A673 (cell line): ENCODE measurements at regions not wholly inside any gene's neighbourhood (a gene's known extent, or its start where the extent isn't known, plus 50 kb on each side); places are given as distances from the start of the nearest gene placed in this dataset.

Source experiments
- BruUV-seq: library from RNA; stranded (reverse); fragments of 400-500 nt; replicated peaks from 2 replicates; lab custom pipeline; 2021; lab: Mats Ljungman, UMichigan
- CTCF ChIA-PET: fragments of 300-600 bp; sonication (Branson Sonifier 250); formaldehyde crosslinking; loops from one replicate; lab custom pipeline; 2022; ENCODE audit warnings: antibody characterized with exemption; lab: Charles Lee
- POLR2A ChIA-PET: fragments of 300-600 bp; sonication (Branson Sonifier 250); formaldehyde crosslinking; loops from one replicate; lab custom pipeline; 2022; ENCODE audit warnings: antibody characterized with exemption; ENCODE audit not compliant: low non-redundant PET; lab: Charles Lee
- DNase-seq: peaks from one replicate; pipeline ENCODE4 v3.0.0-alpha.2; 2015; ENCODE audit warnings: low spot score
- H3K27ac ChIP-seq: fragments of 200-600 bp; sonication (generic); 2 replicates; pipeline ENCODE4 v1.5.1; 2016; ENCODE audit warnings: mixed run types, low read depth, mild to moderate bottlenecking, mixed read lengths, antibody characterized with exemption, low read length; ENCODE audit not compliant: poor library complexity, severe bottlenecking
- H3K27me3 ChIP-seq: fragments of 200-600 bp; sonication (generic); replicated peaks from 2 replicates; pipeline ENCODE4 v1.6.1; 2017; ENCODE audit warnings: mixed run types, low read depth, mild to moderate bottlenecking, mixed read lengths, antibody characterized with exemption, low read length; ENCODE audit not compliant: insufficient read depth, poor library complexity
- H3K36me3 ChIP-seq: fragments of 200-600 bp; sonication (generic); 2 replicates; pipeline ENCODE4 v1.6.1; 2016; ENCODE audit warnings: mixed run types, mild to moderate bottlenecking, mixed read lengths, antibody characterized with exemption, low read length; ENCODE audit not compliant: insufficient read depth, poor library complexity, severe bottlenecking
- H3K4me1 ChIP-seq: fragments of 200-600 bp; sonication (generic); 2 replicates; pipeline ENCODE4 v1.6.1; 2017; ENCODE audit warnings: mixed run types, mild to moderate bottlenecking, mixed read lengths, antibody characterized with exemption, low read length; ENCODE audit not compliant: insufficient read depth, poor library complexity, severe bottlenecking
- H3K4me3 ChIP-seq: fragments of 200-600 bp; sonication (generic); 2 replicates; pipeline ENCODE4 v1.5.1; 2016; ENCODE audit warnings: low read depth, mixed run types, mild to moderate bottlenecking, mixed read lengths, low read length; ENCODE audit not compliant: poor library complexity, severe bottlenecking
- H3K9me3 ChIP-seq: fragments of 200-600 bp; sonication (generic); 2 replicates; pipeline ENCODE4 v1.6.1; 2016; ENCODE audit warnings: mixed run types, low read depth, mild to moderate bottlenecking, mixed read lengths, antibody characterized with exemption, low read length; ENCODE audit not compliant: poor library complexity, severe bottlenecking
- EZH2 ChIP-seq: fragments of 200-600 bp; sonication (generic); IDR thresholded peaks from 2 replicates; pipeline ENCODE4 v1.6.1; 2017; ENCODE audit warnings: borderline replicate concordance, low read depth, mild to moderate bottlenecking, mixed read lengths, antibody characterized with exemption, low read length; ENCODE audit not compliant: poor library complexity, severe bottlenecking
- intact Hi-C: fragments of 100-400 bp; cut with micrococcal nuclease; formaldehyde crosslinking; loops from one replicate; pipeline ENCODE4 v1.10.0; 2022; ENCODE audit not compliant: unreplicated experiment
- TF ChIP-seq, protein P1 (sequence below): fragments of 300-800, 200-600 bp; sonication (generic); conservative IDR thresholded peaks from 2 replicates; pipeline ENCODE4 v1.5.1; 2017; ENCODE audit warnings: low read depth, mild to moderate bottlenecking, antibody characterized with exemption, low read length, moderate library complexity, mixed read lengths

DNA sequence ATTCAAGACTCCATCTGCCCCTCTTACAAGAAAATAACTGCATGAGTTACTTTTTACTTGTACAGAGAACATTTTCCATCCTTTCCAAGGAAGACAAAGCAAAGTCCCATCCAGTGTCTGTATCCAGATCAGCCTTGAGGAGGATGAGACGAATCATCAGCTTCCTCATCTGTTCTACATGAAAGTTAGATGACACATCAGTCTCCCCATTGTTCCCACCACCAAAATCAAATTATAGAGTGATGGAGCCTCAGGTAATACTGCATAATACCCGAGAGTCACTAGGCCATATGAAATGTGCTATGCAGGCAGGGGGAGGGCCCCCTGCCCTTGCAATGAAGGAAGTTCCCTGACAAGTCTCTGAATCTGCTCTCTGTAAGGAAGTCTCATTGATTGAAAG, 1244.6 kb upstream of the SLC10A2 start:
- Histone ChIP-seq H3K4me1 (no peaks in the 10 kb centered on the region), H3K27ac (no peak overlapping the region), H3K36me3 (no peaks in the 10 kb centered on the region), H3K9me3 (no peaks in the 10 kb centered on the region), H3K27me3 (no peaks in the 10 kb centered on the region), H3K4me3 (no peak overlapping the region)
- no TSS peak for BruUV-seq
- no peak for TF ChIP-seq EZH2
- TF ChIP-seq, protein P1, sequence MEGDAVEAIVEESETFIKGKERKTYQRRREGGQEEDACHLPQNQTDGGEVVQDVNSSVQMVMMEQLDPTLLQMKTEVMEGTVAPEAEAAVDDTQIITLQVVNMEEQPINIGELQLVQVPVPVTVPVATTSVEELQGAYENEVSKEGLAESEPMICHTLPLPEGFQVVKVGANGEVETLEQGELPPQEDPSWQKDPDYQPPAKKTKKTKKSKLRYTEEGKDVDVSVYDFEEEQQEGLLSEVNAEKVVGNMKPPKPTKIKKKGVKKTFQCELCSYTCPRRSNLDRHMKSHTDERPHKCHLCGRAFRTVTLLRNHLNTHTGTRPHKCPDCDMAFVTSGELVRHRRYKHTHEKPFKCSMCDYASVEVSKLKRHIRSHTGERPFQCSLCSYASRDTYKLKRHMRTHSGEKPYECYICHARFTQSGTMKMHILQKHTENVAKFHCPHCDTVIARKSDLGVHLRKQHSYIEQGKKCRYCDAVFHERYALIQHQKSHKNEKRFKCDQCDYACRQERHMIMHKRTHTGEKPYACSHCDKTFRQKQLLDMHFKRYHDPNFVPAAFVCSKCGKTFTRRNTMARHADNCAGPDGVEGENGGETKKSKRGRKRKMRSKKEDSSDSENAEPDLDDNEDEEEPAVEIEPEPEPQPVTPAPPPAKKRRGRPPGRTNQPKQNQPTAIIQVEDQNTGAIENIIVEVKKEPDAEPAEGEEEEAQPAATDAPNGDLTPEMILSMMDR = no peak
- ChIA-PET POLR2A (no interaction called here), CTCF (no interaction called here)
- intact Hi-C loops = no loop called here
- DNase-seq = no peak

DNA sequence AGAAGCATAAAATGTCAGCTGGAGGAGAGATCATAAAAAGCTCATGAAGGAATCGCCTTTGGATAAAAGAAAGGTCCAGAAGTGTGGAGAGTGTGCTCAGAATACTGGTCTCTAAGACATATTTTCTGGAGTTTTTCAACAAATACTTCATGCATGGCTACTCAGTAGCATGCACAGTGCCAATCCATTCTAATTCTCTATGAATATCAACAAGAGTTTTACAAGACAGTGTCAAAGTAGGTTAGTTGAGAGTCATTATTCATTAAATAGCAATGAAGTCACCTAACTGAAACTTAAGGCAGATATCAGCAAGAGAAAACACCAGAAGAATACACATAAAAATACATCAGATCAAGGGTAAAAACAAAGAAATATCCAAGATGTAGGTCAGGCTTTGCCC, 1243.2 kb upstream of the SLC10A2 start:
- no peak for TF ChIP-seq EZH2
- TF ChIP-seq, protein P1 = no peak
- ChIA-PET CTCF (no interaction called here), POLR2A (no interaction called here)
- H3K4me1 ChIP-seq = no peaks in the 10 kb centered on the region
- H3K27ac ChIP-seq = no peak overlapping the region
- H3K36me3 ChIP-seq = no peaks in the 10 kb centered on the region
- DNase-seq = no peak
- intact Hi-C loops = no loop called here
- no peaks in the 10 kb centered on the region for H3K9me3 ChIP-seq
- no TSS peak for BruUV-seq
- no peak overlapping the region for H3K4me3 ChIP-seq
- no peaks in the 10 kb centered on the region for H3K27me3 ChIP-seq

DNA sequence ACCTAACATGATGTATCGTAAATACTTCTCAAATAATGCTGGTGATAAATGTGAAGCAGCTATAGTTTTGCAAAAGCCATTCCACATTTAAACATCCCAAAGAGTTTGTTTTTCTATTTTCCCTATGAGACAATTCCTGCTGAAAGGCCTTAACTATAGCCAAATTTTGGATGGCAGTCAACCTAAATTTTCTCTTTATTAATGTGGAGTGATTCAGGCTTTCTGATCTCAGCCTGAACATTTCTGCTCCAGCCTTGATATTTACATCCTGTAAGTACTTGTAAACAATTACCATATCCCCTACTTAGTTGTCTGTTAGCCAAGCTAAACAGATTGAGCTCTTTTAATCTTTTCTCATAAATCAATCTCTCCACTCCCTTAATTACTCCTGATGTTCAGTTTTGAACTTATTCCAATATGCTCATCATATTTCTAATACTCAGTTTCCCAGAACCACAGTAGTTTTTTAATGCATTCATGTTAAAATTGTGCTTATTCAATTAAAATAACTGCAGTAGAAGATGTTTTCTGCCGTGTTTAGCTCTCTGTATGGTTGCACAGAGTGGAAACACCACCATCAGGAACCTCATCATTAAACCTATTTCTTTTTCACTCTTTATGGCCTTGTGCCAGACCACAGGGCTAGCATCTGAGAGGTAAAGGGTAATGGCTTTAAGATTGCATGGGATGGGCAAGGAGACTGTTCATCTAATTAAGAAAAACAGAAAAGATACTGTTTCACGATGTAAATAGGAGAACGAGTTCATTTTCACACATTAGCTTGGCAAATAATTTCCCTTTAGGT, 1235.2 kb upstream of the SLC10A2 start:
- ChIA-PET CTCF (no interaction called here), POLR2A (no interaction called here)
- Histone ChIP-seq H3K4me3 (no peak overlapping the region), H3K4me1 (no peaks in the 10 kb centered on the region), H3K27ac (no peak overlapping the region), H3K27me3 (no peaks in the 10 kb centered on the region), H3K36me3 (no peaks in the 10 kb centered on the region), H3K9me3 (no peaks in the 10 kb centered on the region)
- no peak for DNase-seq
- intact Hi-C loops = no loop called here
- TF ChIP-seq, protein P1 = no peak
- TF ChIP-seq EZH2 = no peak
- no TSS peak for BruUV-seq
